ENCODE measurements at regions not wholly inside any gene's neighbourhood (a gene's known extent, or its start where the extent isn't known, plus 50 kb on each side); places are given as distances from the start of the nearest gene placed in this dataset.

DNA sequence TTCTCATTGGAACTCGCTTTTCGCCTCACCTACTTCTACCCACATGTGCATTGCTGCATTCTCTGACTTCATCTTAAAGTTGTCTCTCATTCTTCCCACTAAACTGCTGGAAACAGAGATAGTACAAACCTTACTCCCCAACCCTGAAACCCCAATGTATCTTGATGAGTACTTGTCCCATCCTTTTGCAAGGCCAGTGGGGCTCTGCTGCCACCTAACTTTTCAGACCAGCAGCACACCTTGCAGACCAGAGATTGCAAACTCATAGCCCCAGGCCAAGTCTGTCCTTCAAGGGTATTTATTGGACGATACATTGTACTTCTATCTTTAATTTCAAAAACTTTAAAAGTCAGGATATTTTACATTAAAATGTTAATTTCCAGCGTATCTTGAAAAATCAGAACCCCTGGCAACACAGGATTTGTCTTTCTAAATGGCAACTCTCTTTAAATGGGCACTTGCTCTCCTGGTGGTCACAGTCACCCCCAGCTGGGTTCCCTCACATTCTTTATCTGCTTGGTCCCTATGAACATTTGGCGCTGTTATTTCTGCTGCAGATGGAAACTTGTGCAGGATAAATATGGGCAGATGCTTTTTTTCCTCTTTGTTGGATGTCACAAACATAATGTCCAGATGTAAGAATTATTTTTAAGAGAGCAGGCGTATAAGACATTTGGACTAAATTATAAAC, 83.9 kb downstream of the SOD2 start:
- TF ChIP-seq, protein P1, sequence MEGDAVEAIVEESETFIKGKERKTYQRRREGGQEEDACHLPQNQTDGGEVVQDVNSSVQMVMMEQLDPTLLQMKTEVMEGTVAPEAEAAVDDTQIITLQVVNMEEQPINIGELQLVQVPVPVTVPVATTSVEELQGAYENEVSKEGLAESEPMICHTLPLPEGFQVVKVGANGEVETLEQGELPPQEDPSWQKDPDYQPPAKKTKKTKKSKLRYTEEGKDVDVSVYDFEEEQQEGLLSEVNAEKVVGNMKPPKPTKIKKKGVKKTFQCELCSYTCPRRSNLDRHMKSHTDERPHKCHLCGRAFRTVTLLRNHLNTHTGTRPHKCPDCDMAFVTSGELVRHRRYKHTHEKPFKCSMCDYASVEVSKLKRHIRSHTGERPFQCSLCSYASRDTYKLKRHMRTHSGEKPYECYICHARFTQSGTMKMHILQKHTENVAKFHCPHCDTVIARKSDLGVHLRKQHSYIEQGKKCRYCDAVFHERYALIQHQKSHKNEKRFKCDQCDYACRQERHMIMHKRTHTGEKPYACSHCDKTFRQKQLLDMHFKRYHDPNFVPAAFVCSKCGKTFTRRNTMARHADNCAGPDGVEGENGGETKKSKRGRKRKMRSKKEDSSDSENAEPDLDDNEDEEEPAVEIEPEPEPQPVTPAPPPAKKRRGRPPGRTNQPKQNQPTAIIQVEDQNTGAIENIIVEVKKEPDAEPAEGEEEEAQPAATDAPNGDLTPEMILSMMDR (tag by site-specific recombination; IDR thresholded peaks at IDR 0.05) = no peak; the same call in 1 of the 2 replicates
- TF ChIP-seq ZNF501 (tag by site-specific recombination; IDR thresholded peaks at IDR 0.05) (no peak), ZNF311 (tag by site-specific recombination; IDR thresholded peaks at IDR 0.05; ENCODE audit: borderline replicate concordance) (no peak), ZNF292 (tag by site-specific recombination; IDR thresholded peaks at IDR 0.05; ENCODE audit: borderline replicate concordance, low read depth) (no peak), YY1 (tag by site-specific recombination; IDR thresholded peaks at IDR 0.05) (no peak), ZNF302 (tag by site-specific recombination; IDR thresholded peaks at IDR 0.05; ENCODE audit: low read depth) (no peak), ZNF830 (tag by site-specific recombination; IDR thresholded peaks at IDR 0.05; ENCODE audit: low read depth) (no peak), TCF7L2 (IDR thresholded peaks at IDR 0.05; ENCODE audit: borderline replicate concordance, low read depth, low read length) (no peak), EGR2 (tag by site-specific recombination; IDR thresholded peaks at IDR 0.05; ENCODE audit: low read depth) (no peak), ZFP37 (tag by site-specific recombination; IDR thresholded peaks at IDR 0.05) (no peak)

Data from HEK293 (cell line).